ENCODE measurements at regions not wholly inside any gene's neighbourhood (a gene's known extent, or its start where the extent isn't known, plus 50 kb on each side); places are given as distances from the start of the nearest gene placed in this dataset.

DNA sequence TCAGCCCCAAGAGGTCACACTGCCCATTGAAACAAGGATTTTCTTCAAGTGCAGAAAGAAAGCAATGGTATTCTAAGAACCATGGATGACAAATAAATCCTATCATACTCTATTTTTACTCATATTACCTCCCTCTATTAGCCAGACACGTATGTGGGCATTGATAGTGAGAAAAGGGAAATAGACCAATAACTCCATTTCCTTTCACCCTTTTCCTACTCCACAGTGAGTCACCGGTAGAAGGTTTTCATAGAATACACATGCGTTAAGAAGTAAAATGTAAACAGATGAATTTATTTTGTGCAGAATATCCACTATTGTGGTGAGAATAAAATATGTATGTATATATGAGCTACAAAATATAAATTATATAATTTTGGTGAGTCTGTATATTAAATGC, 568.9 kb upstream of the ADGRL4 start:
- Histone ChIP-seq H3K27me3 (no peaks in the 10 kb centered on the region), H3K9me3 (no peaks in the 10 kb centered on the region), H3K36me3 (no peaks in the 10 kb centered on the region), H3K4me3 (no peak overlapping the region), H3K4me1 (no peaks in the 10 kb centered on the region), H3K27ac (no peak overlapping the region)
- in situ Hi-C loops (cut with MboI; ENCODE audit: low sequenced_read_pairs in 4 of 4): no loop called here
- no peak for ATAC-seq
- DNase-seq: no peak
- intact Hi-C loops (cut with DNase I; ENCODE audit: low total_unique reads): no loop called here
- TF ChIP-seq POLR2A (IDR thresholded peaks at IDR 0.05): no peak
- no peak for TF ChIP-seq CTCF (IDR thresholded peaks at IDR 0.05 in 4 of 5, conservative IDR thresholded peaks at IDR 0.05 in 1 of 5)

DNA sequence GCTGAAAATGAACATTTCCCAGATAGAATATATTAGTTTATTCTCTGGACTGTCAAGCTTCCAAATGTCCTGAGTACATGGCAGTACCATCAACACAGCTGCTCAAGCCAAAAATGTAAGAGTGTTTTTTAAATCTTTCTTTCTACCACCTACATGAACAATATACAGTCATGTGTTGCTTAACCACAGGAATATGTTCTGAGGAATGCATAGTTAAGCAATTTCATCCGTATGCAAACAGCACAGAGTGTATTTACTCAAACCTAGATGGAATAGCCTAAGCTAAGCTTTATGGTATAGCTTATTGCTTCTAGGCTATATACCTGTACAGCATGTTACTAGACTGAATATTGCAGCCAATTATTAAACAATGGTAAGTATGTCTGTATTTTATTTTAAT, 561.9 kb upstream of the ADGRL4 start:
- Histone ChIP-seq H3K9me3 (no peaks in the 10 kb centered on the region), H3K27me3 (no peaks in the 10 kb centered on the region), H3K36me3 (no peaks in the 10 kb centered on the region), H3K4me1 (no peaks in the 10 kb centered on the region), H3K27ac (no peak overlapping the region), H3K4me3 (no peak overlapping the region)
- TF ChIP-seq CTCF (IDR thresholded peaks at IDR 0.05 in 4 of 5, conservative IDR thresholded peaks at IDR 0.05 in 1 of 5) (no peak), POLR2A (IDR thresholded peaks at IDR 0.05) (no peak)
- no peak for ATAC-seq
- in situ Hi-C loops (cut with MboI; ENCODE audit: low sequenced_read_pairs in 4 of 4): no loop called here
- DNase-seq: no peak
- intact Hi-C loops (cut with DNase I; ENCODE audit: low total_unique reads): no loop called here

GRCh38 chr1:79561521-79561978, 555.0 kb upstream of the ADGRL4 start:
- Histone ChIP-seq H3K4me3 (no peak overlapping the region), H3K4me1 (no peaks in the 10 kb centered on the region), H3K27ac (no peak overlapping the region), H3K36me3 (no peaks in the 10 kb centered on the region), H3K27me3 (no peaks in the 10 kb centered on the region), H3K9me3 (no peaks in the 10 kb centered on the region)
- TF ChIP-seq CTCF (IDR thresholded peaks at IDR 0.05 in 4 of 5, conservative IDR thresholded peaks at IDR 0.05 in 1 of 5) (no peak), POLR2A (IDR thresholded peaks at IDR 0.05) (no peak)
- ATAC-seq: no peak
- DNase-seq: no peak
- in situ Hi-C loops (cut with MboI; ENCODE audit: low sequenced_read_pairs in 4 of 4): no loop called here
- intact Hi-C loops (cut with DNase I; ENCODE audit: low total_unique reads): no loop called here

DNA sequence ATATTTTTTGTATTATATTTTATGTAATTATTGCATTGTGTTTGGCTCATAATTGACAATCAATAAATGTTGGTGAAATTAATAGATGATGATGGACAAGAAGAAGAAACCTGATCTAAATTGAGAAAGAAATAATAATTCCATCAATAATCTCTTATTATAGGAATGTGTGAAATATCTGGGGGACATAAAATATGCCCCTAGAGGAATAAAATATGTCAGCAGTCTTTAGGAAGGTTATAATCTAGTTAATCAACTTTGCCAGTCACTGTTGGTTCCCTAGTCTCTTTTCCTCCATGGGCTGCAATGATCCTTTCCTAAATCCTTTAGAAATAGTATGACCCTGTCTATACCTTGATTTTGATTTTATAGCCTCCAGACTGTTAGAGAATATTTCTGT, 549.7 kb upstream of the ADGRL4 start:
- ATAC-seq (no peak), DNase-seq (no peak)
- TF ChIP-seq POLR2A (IDR thresholded peaks at IDR 0.05): no peak
- no peak for TF ChIP-seq CTCF (IDR thresholded peaks at IDR 0.05 in 4 of 5, conservative IDR thresholded peaks at IDR 0.05 in 1 of 5)
- in situ Hi-C loops (cut with MboI; ENCODE audit: low sequenced_read_pairs in 4 of 4): no loop called here
- no peak overlapping the region for H3K4me3 ChIP-seq
- no peaks in the 10 kb centered on the region for H3K4me1 ChIP-seq
- H3K27ac ChIP-seq: no peak overlapping the region
- no peaks in the 10 kb centered on the region for H3K27me3 ChIP-seq
- no peaks in the 10 kb centered on the region for H3K36me3 ChIP-seq
- no peaks in the 10 kb centered on the region for H3K9me3 ChIP-seq
- intact Hi-C loops (cut with DNase I; ENCODE audit: low total_unique reads): no loop called here

DNA sequence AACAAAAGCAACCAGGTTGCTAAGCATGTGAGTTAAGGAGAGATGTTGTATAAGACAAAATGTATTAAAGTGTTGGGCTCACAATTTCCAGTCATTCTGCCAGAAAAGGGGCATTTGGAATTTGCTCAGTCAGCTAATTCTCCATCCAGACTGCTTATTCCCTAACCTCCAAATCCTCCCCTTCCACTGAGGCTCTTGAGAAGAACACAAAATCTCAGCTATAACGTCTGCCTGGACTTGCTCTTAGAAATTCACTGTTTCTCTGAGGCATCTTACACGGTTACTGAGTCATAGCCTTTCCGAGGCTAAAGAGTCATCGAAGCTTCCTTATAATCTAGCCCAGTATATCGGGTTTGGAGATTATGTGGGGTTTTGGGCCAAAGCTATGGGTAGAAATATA, 548.2 kb upstream of the ADGRL4 start:
- no peaks in the 10 kb centered on the region for H3K9me3 ChIP-seq
- H3K36me3 ChIP-seq: no peaks in the 10 kb centered on the region
- in situ Hi-C loops (cut with MboI; ENCODE audit: low sequenced_read_pairs in 4 of 4): no loop called here
- ATAC-seq: no peak
- no peak overlapping the region for H3K27ac ChIP-seq
- H3K4me1 ChIP-seq: no peaks in the 10 kb centered on the region
- no peak overlapping the region for H3K4me3 ChIP-seq
- intact Hi-C loops (cut with DNase I; ENCODE audit: low total_unique reads): no loop called here
- DNase-seq: no peak
- no peak for TF ChIP-seq CTCF (IDR thresholded peaks at IDR 0.05 in 4 of 5, conservative IDR thresholded peaks at IDR 0.05 in 1 of 5)
- no peak for TF ChIP-seq POLR2A (IDR thresholded peaks at IDR 0.05)
- no peaks in the 10 kb centered on the region for H3K27me3 ChIP-seq
